Trophoblast cell (in vitro differentiated cells and primary cell): ENCODE measurements at regions not wholly inside any gene's neighbourhood (a gene's known extent, or its start where the extent isn't known, plus 50 kb on each side); places are given as distances from the start of the nearest gene placed in this dataset.

Experiments
- DNase-seq, 2 donors: peaks; one replicate each; pipeline ENCODE4 v3.0.0-alpha.2; 2016
- H2AFZ ChIP-seq: 2 replicates; pipeline ENCODE4 v1.6.1; 2013; ENCODE audit warnings: low read length, moderate library complexity, mild to moderate bottlenecking; ENCODE audit not compliant: insufficient read depth, poor library complexity
- H2AK5ac ChIP-seq: 2 replicates; pipeline ENCODE4 v1.6.1; 2013; ENCODE audit warnings: mild to moderate bottlenecking, low read length
- H2BK120ac ChIP-seq: 2 replicates; pipeline ENCODE4 v1.6.1; 2013; ENCODE audit warnings: low read length, mild to moderate bottlenecking, moderate library complexity; ENCODE audit not compliant: insufficient read depth, poor library complexity
- H2BK12ac ChIP-seq: 2 replicates; pipeline ENCODE4 v1.6.1; 2013; ENCODE audit warnings: mild to moderate bottlenecking, low read length, moderate library complexity
- H2BK5ac ChIP-seq: 2 replicates; pipeline ENCODE4 v1.6.1; 2013; ENCODE audit warnings: low read length, low read depth, moderate library complexity, mild to moderate bottlenecking; ENCODE audit not compliant: poor library complexity
- H3K14ac ChIP-seq: 2 replicates; pipeline ENCODE4 v1.6.1; 2013; ENCODE audit warnings: mild to moderate bottlenecking, low read length
- H3K18ac ChIP-seq: 2 replicates; pipeline ENCODE4 v1.6.1; 2013; ENCODE audit warnings: mild to moderate bottlenecking, low read length
- H3K23ac ChIP-seq: 2 replicates; pipeline ENCODE4 v1.6.1; 2013; ENCODE audit warnings: low read length
- H3K27ac ChIP-seq: 2 replicates; pipeline ENCODE4 v1.5.1; 2013; ENCODE audit warnings: low read depth, mild to moderate bottlenecking, inconsistent platforms, low read length, moderate library complexity
- H3K27me3 ChIP-seq: 2 replicates; pipeline ENCODE4 v1.6.1; 2013; ENCODE audit warnings: inconsistent platforms, mild to moderate bottlenecking, low read length, moderate library complexity; ENCODE audit not compliant: insufficient read depth
- H3K36me3 ChIP-seq, 2 experiments: 1 replicate in 1 of 2; 2 replicates in 1 of 2; pipeline ENCODE4 v1.6.1; 2013; ENCODE audit warnings: low read length in 2 of 2, mild to moderate bottlenecking in 2 of 2, moderate library complexity in 1 of 2; ENCODE audit not compliant: insufficient read depth in 2 of 2, control insufficient read depth in 1 of 2
- H3K4ac ChIP-seq: 2 replicates; pipeline ENCODE4 v1.6.1; 2013; ENCODE audit warnings: low read depth, mild to moderate bottlenecking, low read length, moderate library complexity
- H3K4me1 ChIP-seq, 2 experiments: 1 replicate in 1 of 2; 2 replicates in 1 of 2; pipeline ENCODE4 v1.6.1; 2013; ENCODE audit warnings: low read length in 2 of 2, mild to moderate bottlenecking in 2 of 2, moderate library complexity in 1 of 2; ENCODE audit not compliant: insufficient read depth in 2 of 2, control insufficient read depth in 1 of 2
- H3K4me2 ChIP-seq: 2 replicates; pipeline ENCODE4 v1.6.1; 2013; ENCODE audit warnings: inconsistent platforms, mild to moderate bottlenecking, low read length, moderate library complexity
- H3K4me3 ChIP-seq: 2 replicates; pipeline ENCODE4 v1.5.1; 2013; ENCODE audit warnings: mild to moderate bottlenecking, low read depth, low read length, inconsistent platforms
- H3K79me1 ChIP-seq: one replicate; pipeline ENCODE4 v1.6.1; 2013; ENCODE audit warnings: low read length
- H3K79me2 ChIP-seq: 2 replicates; pipeline ENCODE4 v1.6.1; 2013; ENCODE audit warnings: low read length, mild to moderate bottlenecking; ENCODE audit not compliant: control insufficient read depth, insufficient read depth, poor library complexity
- H3K9ac ChIP-seq: 2 replicates; pipeline ENCODE4 v1.6.1; 2013; ENCODE audit warnings: mild to moderate bottlenecking, low read length
- H3K9me3 ChIP-seq: 2 replicates; pipeline ENCODE4 v1.6.1; 2013; ENCODE audit warnings: low read depth, mild to moderate bottlenecking, control low read depth, inconsistent platforms, low read length; ENCODE audit not compliant: insufficient read depth
- H4K12ac ChIP-seq: 2 replicates; pipeline ENCODE4 v1.6.1; 2013; ENCODE audit warnings: low read depth, mild to moderate bottlenecking, low read length, moderate library complexity
- H4K8ac ChIP-seq: 2 replicates; pipeline ENCODE4 v1.6.1; 2013; ENCODE audit warnings: low read depth, mild to moderate bottlenecking, low read length, moderate library complexity
- H4K91ac ChIP-seq: one replicate; pipeline ENCODE4 v1.6.1; 2013; ENCODE audit warnings: low read depth, mild to moderate bottlenecking, low read length, moderate library complexity
- WGBS: extraction: QIAGEN DNeasy Blood & Tissue Kit; methylation state at CpG from one replicate; pipeline ENCODE4 v1.1.7; 2013; ENCODE audit warnings: missing lambda C conversion rate; ENCODE audit not compliant: insufficient read length, insufficient coverage; ENCODE audit errors: extremely low coverage; 5-methylcytosine and 5-hydroxymethylcytosine counted together

GRCh38 chr3:160169139-160169976 is 55.9 kb upstream of the C3orf80 start:
- WGBS = no CpG with 5 or more reads among the region's 7 CpGs
- no peak overlapping the region for H2BK12ac ChIP-seq

GRCh38 chr3:160170409-160171370 is 54.5 kb upstream of the C3orf80 start:
- no CpG with 5 or more reads among the region's 3 CpGs for WGBS
- peak; percentile 8 to 56 for DNase-seq
- H2BK120ac ChIP-seq = no peak overlapping the region

More at GRCh38 chr3:160169139-160169976, 55.9 kb upstream of the C3orf80 start:
- no peak overlapping the region for H3K9ac ChIP-seq
- H3K27me3 ChIP-seq = no peaks in the 10 kb centered on the region
- no peak overlapping the region for H2AFZ ChIP-seq
- H4K8ac ChIP-seq = no peak overlapping the region
- H2BK120ac ChIP-seq = no peak overlapping the region
- no peaks in the 10 kb centered on the region for H3K36me3 ChIP-seq
- no peak overlapping the region for H3K23ac ChIP-seq
- H3K18ac ChIP-seq = no peak overlapping the region
- DNase-seq = no peak
- H3K4me3 ChIP-seq = no peak overlapping the region
- H3K4ac ChIP-seq = no peak overlapping the region
- no peaks in the 10 kb centered on the region for H3K9me3 ChIP-seq
- no peak overlapping the region for H2AK5ac ChIP-seq
- no peaks in the 10 kb centered on the region for H3K79me1 ChIP-seq
- H3K4me1 ChIP-seq = no peaks in the 10 kb centered on the region
- H4K91ac ChIP-seq = no peak overlapping the region
- no peak overlapping the region for H3K4me2 ChIP-seq
- no peak overlapping the region for H2BK5ac ChIP-seq
- H4K12ac ChIP-seq = no peak overlapping the region
- no peak overlapping the region for H3K27ac ChIP-seq
- no peaks in the 10 kb centered on the region for H3K79me2 ChIP-seq
- no peak overlapping the region for H3K14ac ChIP-seq

GRCh38 chr3:160171813-160172212 is 53.4 kb upstream of the C3orf80 start:
- Histone ChIP-seq H2BK12ac (no peak overlapping the region), H3K14ac (no peak overlapping the region), H2AK5ac (no peak overlapping the region), H3K36me3 (no peaks in the 10 kb centered on the region), H3K4me1 (no peaks in the 10 kb centered on the region), H4K91ac (no peak overlapping the region), H3K9ac (no peak overlapping the region), H4K8ac (no peak overlapping the region), H3K18ac (no peak overlapping the region), H3K79me1 (no peaks in the 10 kb centered on the region), H3K4ac (no peak overlapping the region), H2BK120ac (no peak overlapping the region), H3K27me3 (no peaks in the 10 kb centered on the region), H3K9me3 (no peaks in the 10 kb centered on the region), H3K4me3 (no peak overlapping the region), H3K27ac (no peak overlapping the region), H4K12ac (no peak overlapping the region), H3K79me2 (no peaks in the 10 kb centered on the region), H3K23ac (no peak overlapping the region), H2AFZ (no peak overlapping the region), H3K4me2 (no peak overlapping the region), H2BK5ac (no peak overlapping the region)
- WGBS = no CpG with 5 or more reads among the region's 3 CpGs
- DNase-seq = no peak

More at GRCh38 chr3:160170409-160171370, 54.5 kb upstream of the C3orf80 start:
- H3K23ac ChIP-seq = no peak overlapping the region
- H3K9me3 ChIP-seq = no peaks in the 10 kb centered on the region
- H3K4me1 ChIP-seq = no peaks in the 10 kb centered on the region
- H3K18ac ChIP-seq = no peak overlapping the region
- no peak overlapping the region for H4K8ac ChIP-seq
- no peak overlapping the region for H2AFZ ChIP-seq
- H3K36me3 ChIP-seq = no peaks in the 10 kb centered on the region
- H2BK12ac ChIP-seq = no peak overlapping the region
- no peak overlapping the region for H4K91ac ChIP-seq
- no peak overlapping the region for H3K27ac ChIP-seq
- no peaks in the 10 kb centered on the region for H3K79me1 ChIP-seq
- H3K4ac ChIP-seq = no peak overlapping the region
- H3K4me2 ChIP-seq = no peak overlapping the region
- no peak overlapping the region for H3K14ac ChIP-seq
- H3K4me3 ChIP-seq = no peak overlapping the region
- H3K79me2 ChIP-seq = no peaks in the 10 kb centered on the region
- H2AK5ac ChIP-seq = no peak overlapping the region
- H3K9ac ChIP-seq = no peak overlapping the region
- no peak overlapping the region for H4K12ac ChIP-seq
- no peaks in the 10 kb centered on the region for H3K27me3 ChIP-seq
- H2BK5ac ChIP-seq = no peak overlapping the region

GRCh38 chr3:160174621-160175020 is 50.6 kb upstream of the C3orf80 start:
- no peak overlapping the region for H3K4me3 ChIP-seq
- no peak overlapping the region for H2BK12ac ChIP-seq
- H3K79me2 ChIP-seq = no peaks in the 10 kb centered on the region
- H3K27ac ChIP-seq = no peak overlapping the region
- no peak overlapping the region for H3K4me2 ChIP-seq
- no peak overlapping the region for H2BK120ac ChIP-seq
- no peaks in the 10 kb centered on the region for H3K27me3 ChIP-seq
- H3K79me1 ChIP-seq = no peaks in the 10 kb centered on the region
- no peaks in the 10 kb centered on the region for H3K4me1 ChIP-seq
- H3K14ac ChIP-seq = no peak overlapping the region
- no peak for DNase-seq
- H3K9ac ChIP-seq = no peak overlapping the region
- no peak overlapping the region for H4K12ac ChIP-seq
- no peak overlapping the region for H3K4ac ChIP-seq
- no peak overlapping the region for H3K23ac ChIP-seq
- H3K36me3 ChIP-seq = no peaks in the 10 kb centered on the region
- no peak overlapping the region for H4K91ac ChIP-seq
- H3K18ac ChIP-seq = no peak overlapping the region
- no CpG with 5 or more reads among the region's 2 CpGs for WGBS
- no peak overlapping the region for H2BK5ac ChIP-seq
- no peak overlapping the region for H2AK5ac ChIP-seq
- H4K8ac ChIP-seq = no peak overlapping the region
- no peak overlapping the region for H2AFZ ChIP-seq
- H3K9me3 ChIP-seq = no peaks in the 10 kb centered on the region
